ENCODE measurements at regions not wholly inside any gene's neighbourhood (a gene's known extent, or its start where the extent isn't known, plus 50 kb on each side); places are given as distances from the start of the nearest gene placed in this dataset.
"Not testable (repeated sequence)": the region's sequence is repeated elsewhere in the genome, so short reads cannot be mapped to it uniquely, and the experiment has no call there.

DNA sequence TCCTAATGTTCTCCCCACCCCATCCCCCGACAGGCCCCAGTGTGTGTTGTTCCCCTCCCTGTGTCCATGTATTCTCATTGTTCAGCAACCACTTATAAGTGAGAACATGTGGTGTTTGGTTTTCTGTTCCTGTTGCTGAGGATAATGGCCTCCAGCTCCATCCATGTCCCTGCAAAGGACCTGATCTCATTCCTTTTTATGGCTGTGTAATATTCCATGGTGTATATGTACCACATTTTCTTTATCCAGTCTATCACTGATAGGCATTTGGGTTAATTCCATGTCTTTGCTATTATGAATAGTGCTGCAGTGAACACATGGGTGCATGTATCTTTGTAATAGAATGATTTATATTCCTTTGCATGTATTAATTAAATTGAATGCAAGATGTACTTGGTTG, 104.8 kb upstream of the WIPF3 start:
- not testable (repeated sequence) for DNase-seq (ENCODE audit: low spot score)

DNA sequence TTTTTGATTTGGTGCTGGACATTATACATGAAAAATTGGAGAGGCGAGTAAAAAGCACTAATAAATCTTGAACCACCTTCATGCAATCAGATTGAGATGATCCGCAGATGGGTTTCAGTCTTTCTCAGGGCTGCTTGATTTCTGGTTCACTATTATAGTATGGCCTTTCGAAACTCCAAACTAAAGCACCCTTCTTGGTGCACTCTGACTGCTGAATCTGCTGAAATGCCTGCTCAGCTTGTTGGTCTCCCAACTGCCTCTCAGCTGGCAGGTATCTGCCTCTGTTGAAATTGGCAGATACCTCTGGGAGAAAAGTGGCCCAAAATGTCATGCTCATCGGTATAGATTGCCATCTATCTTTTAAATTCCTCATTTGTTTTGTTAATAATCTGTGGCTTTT, 102.5 kb upstream of the WIPF3 start:
- not testable (repeated sequence) for DNase-seq (ENCODE audit: low spot score)

- DNase-seq (ENCODE audit: low spot score), result not testable (repeated sequence)
Observed at GRCh38 chr7:29709002-29709401, 97.3 kb upstream of the WIPF3 start.

- peak; percentile 98 for DNase-seq (ENCODE audit: low spot score)
Observed at GRCh38 chr7:29723127-29723526, 83.2 kb upstream of the WIPF3 start.

GRCh38 chr7:29723599-29723998, 82.7 kb upstream of the WIPF3 start:
- DNase-seq (ENCODE audit: low spot score), result peak; percentile 17

GRCh38 chr7:29729534-29730165, 76.7 kb upstream of the WIPF3 start:
- not testable (repeated sequence) for DNase-seq (ENCODE audit: low spot score)

DNA sequence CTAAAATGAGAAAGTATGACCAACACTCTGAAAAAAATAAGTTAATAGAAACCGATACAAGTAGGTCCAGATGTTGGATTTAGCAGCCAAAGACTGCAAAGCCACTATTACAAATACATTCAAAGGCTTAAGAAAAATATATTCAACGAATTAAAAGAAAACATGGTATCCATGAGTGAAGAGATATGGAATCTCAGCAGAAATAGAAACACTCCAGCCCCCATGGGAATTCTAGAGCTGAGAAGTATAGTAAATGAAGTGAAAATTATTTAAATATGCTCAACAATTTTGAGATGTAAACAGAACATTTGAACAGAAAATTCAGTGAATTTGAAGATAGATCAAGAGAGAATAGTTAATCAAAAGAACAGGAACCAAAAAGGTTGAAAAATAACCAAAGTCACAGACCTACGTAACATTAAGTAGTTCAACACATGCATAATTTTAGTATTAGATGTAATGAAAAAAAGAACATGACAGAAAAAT, 72.0 kb upstream of the WIPF3 start:
- no peak for DNase-seq (ENCODE audit: low spot score)

DNA sequence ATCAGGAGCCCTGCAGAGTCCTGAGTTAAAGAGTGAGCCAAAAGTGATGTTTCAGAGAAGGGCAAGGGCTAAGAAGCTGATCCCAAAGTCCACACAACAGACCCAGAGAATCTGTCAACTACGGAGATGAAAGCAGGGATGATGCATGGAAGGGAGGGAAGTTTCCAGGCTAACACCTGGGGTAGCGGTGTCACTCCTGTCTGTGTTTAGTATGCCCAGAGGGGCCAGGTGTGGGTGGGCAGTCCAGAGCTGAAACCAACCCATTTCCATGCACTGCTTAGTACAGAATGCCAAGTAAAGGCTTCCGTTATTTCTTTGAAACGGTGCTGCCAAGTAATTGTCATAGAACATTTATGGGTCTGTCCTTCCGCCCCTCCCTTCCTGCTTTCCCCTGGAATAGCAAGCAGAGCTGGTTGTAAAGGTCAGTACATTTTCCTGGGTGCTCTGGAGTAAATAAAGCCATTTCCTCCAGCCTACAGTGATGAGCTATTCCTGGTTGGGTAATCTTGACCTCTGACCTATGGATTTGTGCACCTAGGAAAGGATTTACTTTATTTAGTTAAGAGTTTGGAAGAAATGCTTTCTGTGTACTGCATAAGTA, 58.6 kb upstream of the WIPF3 start:
- DNase-seq (ENCODE audit: low spot score), result peak; percentile 21

GRCh38 chr7:29748286-29749099, 57.8 kb upstream of the WIPF3 start:
- DNase-seq (ENCODE audit: low spot score), result peak; percentile 63

- peak; percentile 27 for DNase-seq (ENCODE audit: low spot score)
Observed at GRCh38 chr7:29749701-29750321, 56.5 kb upstream of the WIPF3 start.

- not testable (repeated sequence) for DNase-seq (ENCODE audit: low spot score)
Observed at GRCh38 chr7:29750373-29750940, 55.9 kb upstream of the WIPF3 start.

DNA sequence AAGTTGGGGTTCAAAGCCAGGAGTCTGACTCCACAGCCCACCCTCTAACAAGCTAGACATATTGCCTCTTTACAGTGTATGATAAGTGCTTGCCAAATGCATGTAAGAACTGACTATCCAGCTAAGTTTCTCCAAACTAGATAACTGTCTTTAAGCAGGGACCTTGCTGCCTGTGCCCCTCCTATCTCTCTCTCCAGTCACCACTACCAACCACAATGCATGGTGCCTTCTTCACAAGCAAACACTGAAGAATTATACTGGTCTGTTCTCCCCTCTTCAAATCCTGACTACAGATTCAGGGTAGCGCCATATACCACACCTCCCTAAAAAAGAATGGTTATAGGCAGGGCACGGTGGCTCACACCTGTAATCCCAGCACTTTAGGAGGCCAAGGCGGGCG, 55.3 kb upstream of the WIPF3 start:
- DNase-seq (ENCODE audit: low spot score), result not testable (repeated sequence)

DNA sequence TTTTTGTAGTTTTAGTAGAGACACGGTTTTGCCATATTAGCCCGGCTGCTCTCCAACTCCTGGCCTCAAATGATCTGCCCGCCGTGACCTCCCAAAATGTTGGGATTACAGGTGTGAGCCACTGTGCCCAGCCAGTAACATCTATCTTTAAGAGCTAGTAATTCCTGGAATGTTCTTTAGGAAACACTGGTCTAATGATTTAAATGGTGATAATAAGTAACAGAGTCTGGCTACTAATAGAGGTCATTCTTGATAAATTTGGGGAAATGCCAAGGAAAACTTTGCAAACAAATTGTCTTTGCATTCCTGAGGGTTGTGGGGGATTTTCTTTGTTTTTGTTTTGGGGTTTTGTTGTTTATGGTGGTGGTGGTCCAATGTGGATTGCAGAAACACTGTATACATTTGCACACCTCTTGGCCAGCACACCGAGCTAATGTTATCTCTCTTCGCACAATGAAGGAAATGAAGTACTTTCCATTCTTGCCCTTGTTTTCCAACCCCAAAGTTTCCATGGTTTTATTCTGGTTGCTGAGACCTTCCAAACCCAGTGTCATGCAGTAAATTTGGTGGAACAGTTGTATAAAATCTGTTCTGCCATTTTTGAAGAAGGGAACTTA, 51.3 kb upstream of the WIPF3 start:
- no peak for DNase-seq (ENCODE audit: low spot score)

Data from A172 (cell line).